Thymus (tissue), 11 donors: ENCODE measurements at regions not wholly inside any gene's neighbourhood (a gene's known extent, or its start where the extent isn't known, plus 50 kb on each side); places are given as distances from the start of the nearest gene placed in this dataset.
"Not testable (repeated sequence)": the region's sequence is repeated elsewhere in the genome, so short reads cannot be mapped to it uniquely, and the experiment has no call there.

Experiments used
- DNase-seq, 9 donors: peaks; one replicate each; pipeline ENCODE4 v3.0.0-alpha.2; 2013; ENCODE audit warnings: low spot score in 9 of 9, low read depth in 6 of 9, missing footprints in 1 of 9
- H3K27ac ChIP-seq, 2 donors: one replicate each; pipeline ENCODE4 v1.5.1; 2013; ENCODE audit warnings: control low read depth in 1 of 2, low read depth in 1 of 2, low read length in 1 of 2, mild to moderate bottlenecking in 1 of 2, moderate library complexity in 1 of 2
- H3K27me3 ChIP-seq, 2 donors: one replicate each; pipeline ENCODE4 v1.5.1; 2013; ENCODE audit warnings: low read length in 1 of 2; ENCODE audit not compliant: control insufficient read depth in 2 of 2, insufficient read depth in 1 of 2
- H3K36me3 ChIP-seq, 2 donors: one replicate each; pipeline ENCODE4 v1.5.1; 2013; ENCODE audit warnings: low read length in 1 of 2, mild to moderate bottlenecking in 1 of 2, moderate library complexity in 1 of 2; ENCODE audit not compliant: control insufficient read depth in 2 of 2, insufficient read depth in 2 of 2
- H3K4me1 ChIP-seq, 2 donors: one replicate each; pipeline ENCODE4 v1.5.1; 2013; ENCODE audit warnings: low read length in 2 of 2; ENCODE audit not compliant: control insufficient read depth in 2 of 2, insufficient read depth in 2 of 2
- H3K4me3 ChIP-seq, 2 donors: one replicate each; pipeline ENCODE4 v1.5.1; 2013; ENCODE audit warnings: low read length in 2 of 2, control low read depth in 1 of 2, mild to moderate bottlenecking in 1 of 2
- H3K9me3 ChIP-seq, 2 donors: one replicate each; pipeline ENCODE4 v1.5.1; 2013; ENCODE audit warnings: low read length in 1 of 2, mild to moderate bottlenecking in 1 of 2; ENCODE audit not compliant: control insufficient read depth in 2 of 2, insufficient read depth in 1 of 2
- WGBS: extraction: QIAGEN DNeasy Blood & Tissue Kit; methylation state at CpG from one replicate; pipeline ENCODE4 v1.1.7; 2013; 5-methylcytosine and 5-hydroxymethylcytosine counted together
- donor health status: healthy.

DNA sequence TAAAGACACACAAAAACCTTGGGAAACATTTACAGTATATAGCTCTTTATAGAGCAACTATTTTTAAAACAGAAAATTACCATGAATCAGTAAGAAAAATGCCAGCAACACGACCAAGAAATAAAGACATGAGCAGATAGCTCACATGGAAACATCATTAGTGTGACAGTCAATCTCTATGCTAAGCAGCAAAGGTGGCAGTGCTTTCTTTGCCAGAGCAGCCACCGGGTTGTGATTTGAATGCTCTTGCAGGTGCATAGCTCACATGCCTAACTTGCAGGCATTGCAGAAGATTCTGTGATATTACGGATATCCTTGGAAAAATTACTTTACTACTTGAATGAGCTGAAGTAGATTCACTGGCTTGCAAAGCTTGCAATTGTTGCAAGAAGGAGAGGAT lies 652.9 kb upstream of the C16orf82 start:
- Histone ChIP-seq H3K27ac (no peak overlapping the region), H3K4me3 (no peak overlapping the region), H3K4me1 (no peaks in the 10 kb centered on the region), H3K9me3 (no peaks in the 10 kb centered on the region), H3K27me3 (no peaks in the 10 kb centered on the region), H3K36me3 (no peaks in the 10 kb centered on the region)
- DNase-seq, result no peak
- WGBS, result 74% methylated on average over 3 of the region's 3 CpGs

DNA sequence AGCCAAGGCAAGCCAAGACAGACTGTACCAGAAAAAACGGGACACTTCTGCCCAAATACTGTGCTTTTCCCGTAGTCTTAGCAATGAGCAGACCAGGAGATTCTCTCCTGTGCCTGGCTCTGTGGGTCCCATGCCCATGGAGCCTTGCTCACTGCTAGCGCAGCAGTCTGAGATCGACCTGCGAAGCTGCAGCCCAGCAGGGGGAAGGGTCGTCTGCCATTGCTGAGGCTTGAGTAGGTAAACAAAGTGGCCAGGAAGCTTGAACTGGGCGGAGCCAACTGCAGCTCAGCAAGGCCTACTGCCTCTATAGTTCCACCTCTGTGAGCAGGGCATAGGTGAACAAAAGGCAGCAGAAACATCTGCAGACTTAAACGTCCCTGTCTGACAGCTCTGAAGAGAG lies 647.3 kb upstream of the C16orf82 start:
- not testable (repeated sequence) for H3K4me3 ChIP-seq, H3K9me3 ChIP-seq, H3K4me1 ChIP-seq, DNase-seq, H3K36me3 ChIP-seq, H3K27ac ChIP-seq, H3K27me3 ChIP-seq
- 72% methylated on average over 8 of the region's 8 CpGs for WGBS

DNA sequence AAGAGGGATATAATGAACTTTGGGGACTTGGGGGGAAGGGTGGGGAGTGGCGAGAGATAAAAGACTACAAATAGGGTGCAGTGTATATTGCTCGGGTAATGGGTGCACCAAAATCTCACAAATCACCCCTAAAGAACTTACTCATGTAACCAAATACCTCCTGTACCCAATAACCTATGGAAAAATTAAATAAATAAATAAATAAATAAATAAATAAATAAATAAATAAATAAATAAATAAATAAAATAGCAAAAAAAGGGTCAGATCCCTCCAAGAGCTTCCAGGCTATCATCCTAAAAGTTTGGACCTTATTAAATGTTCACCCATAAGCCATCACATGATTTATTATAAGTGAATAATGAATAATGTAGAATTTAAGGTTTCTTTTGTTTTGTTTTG lies 636.1 kb upstream of the C16orf82 start:
- WGBS, result 90% methylated on average over 2 of the region's 2 CpGs
- no peak for DNase-seq
- no peaks in the 10 kb centered on the region for H3K36me3 ChIP-seq
- no peak overlapping the region for H3K27ac ChIP-seq
- H3K4me3 ChIP-seq, result no peak overlapping the region
- no peaks in the 10 kb centered on the region for H3K4me1 ChIP-seq
- no peaks in the 10 kb centered on the region for H3K9me3 ChIP-seq
- H3K27me3 ChIP-seq, result no peaks in the 10 kb centered on the region

DNA sequence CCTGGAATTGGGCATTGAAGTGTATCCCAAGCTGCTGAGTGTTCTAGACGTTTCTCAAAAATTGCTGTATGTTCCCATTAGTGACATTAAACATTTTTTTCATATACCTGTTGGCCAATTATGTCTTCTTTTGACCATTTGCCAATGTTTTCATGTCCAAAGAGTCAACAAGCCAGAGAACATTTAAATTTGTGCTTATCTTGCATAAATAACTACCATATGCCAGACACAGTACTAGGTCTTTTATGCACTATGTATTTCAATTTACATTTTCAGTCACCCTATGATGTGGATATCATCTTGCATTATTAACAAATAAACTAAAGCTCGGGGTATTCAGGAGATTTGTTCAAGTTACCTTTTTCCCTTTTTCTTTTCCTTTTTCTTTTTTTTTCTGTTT lies 632.9 kb upstream of the C16orf82 start:
- no peak overlapping the region for H3K27ac ChIP-seq
- no peaks in the 10 kb centered on the region for H3K4me1 ChIP-seq
- WGBS, result 79% methylated on average over 2 of the region's 2 CpGs
- no peaks in the 10 kb centered on the region for H3K9me3 ChIP-seq
- no peak for DNase-seq
- H3K4me3 ChIP-seq, result no peak overlapping the region
- no peaks in the 10 kb centered on the region for H3K36me3 ChIP-seq
- no peaks in the 10 kb centered on the region for H3K27me3 ChIP-seq

DNA sequence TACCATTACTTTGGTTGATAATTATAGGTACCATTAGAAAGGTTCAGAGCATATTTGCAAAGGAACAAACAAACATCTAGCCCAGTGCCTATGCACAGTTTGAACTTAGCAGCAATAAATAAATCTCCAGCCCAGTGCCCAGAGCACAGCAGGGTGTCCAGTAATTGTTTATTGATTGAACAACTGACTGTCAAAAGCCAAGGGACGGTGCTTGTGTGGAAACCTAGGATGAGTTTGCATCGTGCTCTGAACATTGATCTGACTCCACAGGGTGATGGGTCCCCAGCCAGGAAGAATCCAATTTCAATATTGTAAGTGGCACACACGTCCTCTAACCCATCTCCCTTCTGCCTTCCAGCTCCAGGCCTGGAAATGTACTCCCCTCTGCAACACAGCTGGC lies 625.5 kb upstream of the C16orf82 start:
- H3K27ac ChIP-seq, result no peak overlapping the region
- WGBS, result 72% methylated on average over 3 of the region's 3 CpGs

DNA sequence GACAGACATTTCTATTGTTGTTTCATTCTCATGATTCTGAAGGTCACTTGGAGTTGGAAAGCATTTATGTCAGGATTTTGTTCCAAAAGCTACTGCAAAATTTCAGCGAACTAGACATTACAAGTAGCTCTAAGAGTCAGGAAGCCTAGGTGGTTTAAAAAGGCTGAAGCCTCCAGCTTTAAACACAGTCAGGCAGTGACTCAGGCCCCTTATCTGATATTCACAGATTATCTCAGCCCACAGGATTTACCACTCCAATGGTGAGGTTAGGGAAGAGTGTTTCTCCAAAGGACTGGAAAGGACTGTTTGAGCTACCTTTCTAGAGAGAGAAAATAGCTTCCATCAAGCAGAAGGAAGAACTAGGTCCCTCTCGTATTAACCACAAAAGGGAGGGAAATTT lies 624.4 kb upstream of the C16orf82 start:
- Histone ChIP-seq H3K4me1 (no peaks in the 10 kb centered on the region), H3K4me3 (no peak overlapping the region), H3K9me3 (no peaks in the 10 kb centered on the region), H3K36me3 (no peaks in the 10 kb centered on the region), H3K27me3 (no peaks in the 10 kb centered on the region), H3K27ac (no peak overlapping the region)
- DNase-seq, result no peak
- WGBS, result 50% methylated on average over 2 of the region's 2 CpGs

More for the DNA sequence above, 625.5 kb upstream of the C16orf82 start:
- Histone ChIP-seq H3K9me3 (no peaks in the 10 kb centered on the region), H3K4me3 (no peak overlapping the region), H3K27me3 (no peaks in the 10 kb centered on the region), H3K36me3 (no peaks in the 10 kb centered on the region), H3K4me1 (no peaks in the 10 kb centered on the region)
- no peak for DNase-seq

DNA sequence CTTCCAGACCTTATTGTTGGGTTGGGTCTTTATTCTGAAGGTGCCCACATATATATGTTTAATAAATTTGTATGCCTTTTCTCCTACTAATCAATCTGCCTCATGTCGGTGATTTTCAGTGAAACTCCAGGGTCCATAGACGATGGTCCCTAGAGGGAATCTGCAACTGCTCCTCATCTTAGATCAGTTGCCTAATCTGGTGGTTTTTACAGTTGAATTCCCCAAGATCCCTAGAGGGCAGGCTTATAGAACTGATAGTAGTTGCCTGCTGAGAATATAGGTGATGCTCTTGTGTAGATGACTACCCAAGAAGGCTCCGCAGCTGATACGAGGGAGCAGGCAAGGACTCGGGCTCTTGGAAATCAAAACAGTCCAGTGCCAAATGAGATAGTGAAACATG lies 619.2 kb upstream of the C16orf82 start:
- no peak overlapping the region for H3K27ac ChIP-seq
- no peaks in the 10 kb centered on the region for H3K9me3 ChIP-seq
- no peak for DNase-seq
- no peaks in the 10 kb centered on the region for H3K4me1 ChIP-seq
- WGBS, result 97% methylated on average over 5 of the region's 5 CpGs
- H3K36me3 ChIP-seq, result no peaks in the 10 kb centered on the region
- no peaks in the 10 kb centered on the region for H3K27me3 ChIP-seq
- no peak overlapping the region for H3K4me3 ChIP-seq

DNA sequence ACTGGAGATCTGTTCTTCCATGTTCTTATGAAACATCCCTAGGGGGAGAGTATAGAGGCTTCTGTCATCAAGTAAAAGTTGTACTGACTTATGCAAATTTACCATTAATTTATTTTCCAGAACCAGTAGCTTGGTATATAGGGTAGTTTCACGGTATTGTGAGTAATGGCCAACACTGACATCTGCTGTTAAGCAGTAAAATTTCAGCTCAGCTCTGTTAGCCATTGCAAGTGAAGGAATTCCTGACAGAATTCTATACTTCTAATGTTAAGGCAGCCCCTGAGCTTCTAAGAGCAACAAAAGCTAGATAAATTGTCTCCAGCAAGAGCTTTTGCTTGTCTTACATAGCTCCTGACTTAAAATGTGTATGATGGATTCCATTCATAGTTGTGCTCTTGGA lies 613.5 kb upstream of the C16orf82 start:
- 60% methylated on average over 1 of the region's 1 CpG for WGBS
- DNase-seq, result no peak
- Histone ChIP-seq H3K27me3 (no peaks in the 10 kb centered on the region), H3K36me3 (no peaks in the 10 kb centered on the region), H3K9me3 (no peaks in the 10 kb centered on the region), H3K27ac (no peak overlapping the region), H3K4me3 (no peak overlapping the region), H3K4me1 (no peaks in the 10 kb centered on the region)

DNA sequence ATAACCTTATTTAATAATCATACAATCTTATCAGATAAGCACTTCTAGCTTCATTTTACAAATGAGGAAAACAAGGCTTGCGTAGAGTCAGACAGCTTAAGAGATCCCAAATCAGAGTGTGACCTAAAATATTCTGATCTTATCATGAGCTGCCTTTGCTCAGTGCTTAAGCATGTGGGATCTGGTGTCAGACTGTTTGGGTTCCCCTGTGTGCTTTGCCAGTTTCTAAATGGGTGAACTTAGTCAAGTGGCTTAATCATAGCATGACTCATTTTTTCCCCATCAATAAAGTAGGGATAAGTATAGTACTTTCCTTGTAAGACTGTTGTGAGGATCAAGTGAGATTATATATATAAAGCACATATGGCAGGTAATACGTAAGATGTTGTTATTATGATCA lies 612.6 kb upstream of the C16orf82 start:
- Histone ChIP-seq H3K4me3 (no peak overlapping the region), H3K27me3 (no peaks in the 10 kb centered on the region), H3K27ac (no peak overlapping the region), H3K36me3 (no peaks in the 10 kb centered on the region), H3K4me1 (no peaks in the 10 kb centered on the region), H3K9me3 (no peaks in the 10 kb centered on the region)
- DNase-seq, result no peak
- WGBS, result 96% methylated on average over 2 of the region's 2 CpGs

DNA sequence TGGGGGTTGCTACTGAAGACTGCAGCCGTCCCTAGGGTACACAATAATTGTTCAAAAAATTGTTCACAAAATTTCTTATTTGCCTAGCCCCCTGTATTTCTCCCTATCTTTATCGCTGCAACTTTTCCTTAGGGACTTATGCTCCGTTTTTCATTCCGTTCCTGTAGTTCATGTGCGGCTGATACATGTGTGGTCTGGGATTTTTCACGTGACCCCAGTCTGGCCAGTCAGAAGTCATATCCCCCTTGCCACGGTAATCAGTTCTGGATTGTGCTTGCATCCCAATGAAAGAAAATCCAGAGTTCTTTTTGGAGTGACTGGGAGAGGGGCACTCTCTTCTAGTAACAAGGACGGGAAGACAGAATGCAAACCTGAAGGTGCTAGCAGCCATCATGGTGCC lies 610.7 kb upstream of the C16orf82 start:
- H3K4me3 ChIP-seq, result no peak overlapping the region
- no peaks in the 10 kb centered on the region for H3K4me1 ChIP-seq
- no peaks in the 10 kb centered on the region for H3K9me3 ChIP-seq
- no peak overlapping the region for H3K27ac ChIP-seq
- no peaks in the 10 kb centered on the region for H3K27me3 ChIP-seq
- no peak for DNase-seq
- H3K36me3 ChIP-seq, result no peaks in the 10 kb centered on the region
- WGBS, result 89% methylated on average over 8 of the region's 8 CpGs
